CD4-positive, alpha-beta T cell treated with Interleukin-15 for 1 hour (primary cell): ENCODE measurements at regions not wholly inside any gene's neighbourhood (a gene's known extent, or its start where the extent isn't known, plus 50 kb on each side); places are given as distances from the start of the nearest gene placed in this dataset.
"Not testable (repeated sequence)": the region's sequence is repeated elsewhere in the genome, so short reads cannot be mapped to it uniquely, and the experiment has no call there.

Experiments used
- DNase-seq: peaks from one replicate; pipeline ENCODE4 v3.0.0-alpha.2; 2020

- no peak for DNase-seq
These were observed 320.6 kb downstream of the FOXO1 start for GRCh38 chr13:40345654-40346372.

- no peak for DNase-seq
These were observed 319.8 kb downstream of the FOXO1 start for GRCh38 chr13:40346592-40346991.

- DNase-seq: no peak
These were observed 318.3 kb downstream of the FOXO1 start for GRCh38 chr13:40348096-40348679.

- DNase-seq: no peak
These were observed 316.0 kb downstream of the FOXO1 start for GRCh38 chr13:40350283-40350992.

- DNase-seq: no peak
These were observed 314.7 kb downstream of the FOXO1 start for GRCh38 chr13:40351537-40352379.

- no peak for DNase-seq
These were observed 314.1 kb downstream of the FOXO1 start for GRCh38 chr13:40352380-40352778.

GRCh38 chr13:40352802-40353562 is 313.5 kb downstream of the FOXO1 start:
- no peak for DNase-seq

GRCh38 chr13:40355126-40355724 is 311.2 kb downstream of the FOXO1 start:
- no peak for DNase-seq

GRCh38 chr13:40356011-40356410 is 310.4 kb downstream of the FOXO1 start:
- DNase-seq: no peak

- not testable (repeated sequence) for DNase-seq
These were observed 310.0 kb downstream of the FOXO1 start for GRCh38 chr13:40356458-40356857.

- no peak for DNase-seq
These were observed 303.9 kb downstream of the FOXO1 start for GRCh38 chr13:40362502-40362901.

- no peak for DNase-seq
These were observed 302.8 kb downstream of the FOXO1 start for GRCh38 chr13:40363653-40364052.

- no peak for DNase-seq
These were observed 300.3 kb downstream of the FOXO1 start for GRCh38 chr13:40366119-40366518.

- no peak for DNase-seq
These were observed 298.1 kb downstream of the FOXO1 start for GRCh38 chr13:40368127-40368891.

GRCh38 chr13:40370661-40371060 is 295.8 kb downstream of the FOXO1 start:
- DNase-seq: no peak

GRCh38 chr13:40371531-40372125 is 294.8 kb downstream of the FOXO1 start:
- no peak for DNase-seq

- not testable (repeated sequence) for DNase-seq
These were observed 292.8 kb downstream of the FOXO1 start for GRCh38 chr13:40373608-40374007.

GRCh38 chr13:40375489-40376171 is 290.8 kb downstream of the FOXO1 start:
- DNase-seq: no peak

- no peak for DNase-seq
These were observed 290.1 kb downstream of the FOXO1 start for GRCh38 chr13:40376296-40376849.
